IPS DF 6.9 (cell line): ENCODE measurements at regions not wholly inside any gene's neighbourhood (a gene's known extent, or its start where the extent isn't known, plus 50 kb on each side); places are given as distances from the start of the nearest gene placed in this dataset.

Source experiments
- DNase-seq: peaks from one replicate; pipeline ENCODE4 v3.0.0-alpha.2; 2013; ENCODE audit warnings: low read depth, low spot score
- H3K27ac ChIP-seq: one replicate; pipeline ENCODE4 v1.5.1; 2013; ENCODE audit warnings: low read length, control low read depth
- H3K27me3 ChIP-seq: 2 replicates; pipeline ENCODE4 v1.6.1; 2013; ENCODE audit warnings: mild to moderate bottlenecking, low read length; ENCODE audit not compliant: control insufficient read depth, insufficient read depth
- H3K36me3 ChIP-seq: 2 replicates; pipeline ENCODE4 v1.6.1; 2013; ENCODE audit warnings: low read length; ENCODE audit not compliant: control insufficient read depth, insufficient read depth
- H3K4me1 ChIP-seq: 2 replicates; pipeline ENCODE4 v1.6.1; 2013; ENCODE audit warnings: low read length; ENCODE audit not compliant: control insufficient read depth, insufficient read depth
- H3K4me3 ChIP-seq: 2 replicates; pipeline ENCODE4 v1.5.1; 2013; ENCODE audit warnings: mild to moderate bottlenecking, low read length
- H3K9me3 ChIP-seq: 2 replicates; pipeline ENCODE4 v1.6.1; 2013; ENCODE audit warnings: low read length, inconsistent platforms; ENCODE audit not compliant: control insufficient read depth, insufficient read depth
- whole genome bisulfite sequencing: extraction: QIAGEN DNeasy Blood & Tissue Kit; methylation state at CpG from one replicate; pipeline ENCODE4 v1.1.7; 2013; ENCODE audit warnings: mixed read lengths, missing lambda C conversion rate; ENCODE audit not compliant: insufficient read length, insufficient coverage; 5-methylcytosine and 5-hydroxymethylcytosine counted together

GRCh38 chr2:122519366-122519765 is 763.9 kb downstream of the TSN start:
- no peaks in the 10 kb centered on the region for H3K27me3 ChIP-seq
- no CpG with 5 or more reads among the region's 4 CpGs for WGBS
- H3K4me3 ChIP-seq, result no peak overlapping the region

GRCh38 chr2:122519821-122520611 is 764.6 kb downstream of the TSN start:
- Histone ChIP-seq H3K36me3 (no peaks in the 10 kb centered on the region), H3K9me3 (no peaks in the 10 kb centered on the region), H3K27ac (no peak overlapping the region), H3K4me1 (no peaks in the 10 kb centered on the region; the same call in 1 of the 2 replicates), H3K4me3 (no peak overlapping the region), H3K27me3 (no peaks in the 10 kb centered on the region)
- WGBS, result no CpG with 5 or more reads among the region's 4 CpGs
- DNase-seq, result no peak

More at GRCh38 chr2:122519366-122519765, 763.9 kb downstream of the TSN start:
- no peaks in the 10 kb centered on the region; the same call in 1 of the 2 replicates for H3K4me1 ChIP-seq
- H3K27ac ChIP-seq, result no peak overlapping the region
- no peak for DNase-seq
- H3K36me3 ChIP-seq, result no peaks in the 10 kb centered on the region
- no peaks in the 10 kb centered on the region for H3K9me3 ChIP-seq

- no peaks in the 10 kb centered on the region for H3K4me1 ChIP-seq
- no peak overlapping the region for H3K27ac ChIP-seq
- no CpG with 5 or more reads among the region's 4 CpGs for WGBS
- no peaks in the 10 kb centered on the region for H3K9me3 ChIP-seq
- DNase-seq, result no peak
- no peaks in the 10 kb centered on the region for H3K27me3 ChIP-seq
- H3K36me3 ChIP-seq, result no peaks in the 10 kb centered on the region
- H3K4me3 ChIP-seq, result no peak overlapping the region
Measured at GRCh38 chr2:122523143-122523542, 767.7 kb downstream of the TSN start.

GRCh38 chr2:122523981-122524380 is 768.5 kb downstream of the TSN start:
- Histone ChIP-seq H3K36me3 (no peaks in the 10 kb centered on the region), H3K27ac (no peak overlapping the region), H3K27me3 (no peaks in the 10 kb centered on the region), H3K4me1 (no peaks in the 10 kb centered on the region), H3K9me3 (no peaks in the 10 kb centered on the region), H3K4me3 (no peak overlapping the region)
- no peak for DNase-seq
- WGBS, result no CpG with 5 or more reads among the region's 3 CpGs

- H3K36me3 ChIP-seq, result no peaks in the 10 kb centered on the region
- DNase-seq, result no peak
- H3K9me3 ChIP-seq, result no peaks in the 10 kb centered on the region
- no peak overlapping the region for H3K27ac ChIP-seq
- no peaks in the 10 kb centered on the region for H3K4me1 ChIP-seq
- no CpG with 5 or more reads among the region's 2 CpGs for WGBS
- H3K4me3 ChIP-seq, result no peak overlapping the region
- H3K27me3 ChIP-seq, result no peaks in the 10 kb centered on the region
Measured at GRCh38 chr2:122525336-122525735, 769.9 kb downstream of the TSN start.

GRCh38 chr2:122528061-122528460 is 772.6 kb downstream of the TSN start:
- no peak for DNase-seq
- H3K4me3 ChIP-seq, result no peak overlapping the region
- H3K27ac ChIP-seq, result no peak overlapping the region
- H3K9me3 ChIP-seq, result no peaks in the 10 kb centered on the region
- no peaks in the 10 kb centered on the region for H3K27me3 ChIP-seq
- no CpG with 5 or more reads among the region's 3 CpGs for WGBS
- H3K4me1 ChIP-seq, result no peaks in the 10 kb centered on the region
- H3K36me3 ChIP-seq, result no peaks in the 10 kb centered on the region

GRCh38 chr2:122528958-122529705 is 773.7 kb downstream of the TSN start:
- Histone ChIP-seq H3K9me3 (no peaks in the 10 kb centered on the region), H3K27ac (no peak overlapping the region), H3K36me3 (no peaks in the 10 kb centered on the region), H3K27me3 (no peaks in the 10 kb centered on the region), H3K4me3 (no peak overlapping the region), H3K4me1 (no peaks in the 10 kb centered on the region)
- WGBS, result no CpG with 5 or more reads among the region's 11 CpGs
- DNase-seq, result no peak

- no peaks in the 10 kb centered on the region for H3K36me3 ChIP-seq
- no CpG with 5 or more reads among the region's 2 CpGs for WGBS
- DNase-seq, result no peak
- no peaks in the 10 kb centered on the region for H3K9me3 ChIP-seq
- H3K27me3 ChIP-seq, result no peaks in the 10 kb centered on the region
- H3K4me1 ChIP-seq, result no peaks in the 10 kb centered on the region
- H3K27ac ChIP-seq, result no peak overlapping the region
- H3K4me3 ChIP-seq, result no peak overlapping the region
Measured at GRCh38 chr2:122530814-122531213, 775.4 kb downstream of the TSN start.

- no peak overlapping the region for H3K4me3 ChIP-seq
- no peak overlapping the region for H3K27ac ChIP-seq
- no peaks in the 10 kb centered on the region for H3K4me1 ChIP-seq
- WGBS, result no CpG with 5 or more reads among the region's 15 CpGs
- DNase-seq, result peak; percentile 61
- no peaks in the 10 kb centered on the region for H3K27me3 ChIP-seq
- no peaks in the 10 kb centered on the region for H3K9me3 ChIP-seq
- H3K36me3 ChIP-seq, result no peaks in the 10 kb centered on the region
Measured at GRCh38 chr2:122531290-122532071, 776.0 kb downstream of the TSN start.

GRCh38 chr2:122532072-122532344 is 776.6 kb downstream of the TSN start:
- H3K4me3 ChIP-seq, result no peak overlapping the region
- H3K27ac ChIP-seq, result no peak overlapping the region
- H3K4me1 ChIP-seq, result no peaks in the 10 kb centered on the region

More at GRCh38 chr2:122532072-122532344, 776.6 kb downstream of the TSN start:
- no peak for DNase-seq
- no peaks in the 10 kb centered on the region for H3K36me3 ChIP-seq
- H3K9me3 ChIP-seq, result no peaks in the 10 kb centered on the region
- no peaks in the 10 kb centered on the region for H3K27me3 ChIP-seq
